ENCODE measurements at regions not wholly inside any gene's neighbourhood (a gene's known extent, or its start where the extent isn't known, plus 50 kb on each side); places are given as distances from the start of the nearest gene placed in this dataset.

GRCh38 chr6:14732226-14732843 lies 513.5 kb upstream of the JARID2 start:
- TF ChIP-seq CTCF (IDR thresholded peaks at IDR 0.05; ENCODE audit: poor library complexity) (no peak), EZH2 (IDR thresholded peaks at IDR 0.05; ENCODE audit: borderline replicate concordance) (no peak), EZH2phosphoT487 (IDR thresholded peaks at IDR 0.05; ENCODE audit: low read depth, severe bottlenecking, unreplicated experiment) (no peak)
